ENCODE measurements at regions not wholly inside any gene's neighbourhood (a gene's known extent, or its start where the extent isn't known, plus 50 kb on each side); places are given as distances from the start of the nearest gene placed in this dataset.
A peak's percentile ranks its signal among the peaks of the same experiment; 100 is the strongest.
"Not testable (repeated sequence)": the region's sequence is repeated elsewhere in the genome, so short reads cannot be mapped to it uniquely, and the experiment has no call there.

- Histone ChIP-seq H3K36me3 (no peaks in the 10 kb centered on the region), H3K27me3 (no peaks in the 10 kb centered on the region), H3K4me1 (no peaks in the 10 kb centered on the region), H3K9me3 (no peaks in the 10 kb centered on the region), H3K4me3 (no peak overlapping the region), H3K27ac (no peak overlapping the region)
- intact Hi-C loops (cut with DNase I): no loop called here
- DNase-seq: no peak
- TF ChIP-seq CTCF (IDR thresholded peaks at IDR 0.05) (no peak), POLR2A (IDR thresholded peaks at IDR 0.05) (no peak)
- no peak for ATAC-seq
- WGBS (ENCODE audit: insufficient coverage, low coverage, low lambda C conversion rate, missing lambda C conversion rate): 88% methylated on average over 1 of the region's 1 CpG
Measured at GRCh38 chr1:148386617-148387016, 96.5 kb downstream of the PPIAL4G start.

- not testable (repeated sequence) for H3K27ac ChIP-seq, ATAC-seq
Measured at GRCh38 chr1:148386031-148386398, 97.1 kb downstream of the PPIAL4G start.

GRCh38 chr1:148385371-148386030 lies 97.6 kb downstream of the PPIAL4G start:
- TF ChIP-seq POLR2A (IDR thresholded peaks at IDR 0.05): no peak
- no peak for TF ChIP-seq CTCF (IDR thresholded peaks at IDR 0.05)
- 68% methylated on average over 4 of the region's 4 CpGs for WGBS (ENCODE audit: insufficient coverage, low coverage, low lambda C conversion rate, missing lambda C conversion rate)
- ATAC-seq (peak in 1 of 4 donors; percentile 19), DNase-seq (no peak)
- intact Hi-C loops (cut with DNase I): no loop called here
- Histone ChIP-seq H3K27ac (no peak overlapping the region), H3K4me3 (no peak overlapping the region), H3K4me1 (no peaks in the 10 kb centered on the region), H3K27me3 (no peaks in the 10 kb centered on the region), H3K9me3 (no peaks in the 10 kb centered on the region), H3K36me3 (no peaks in the 10 kb centered on the region)

More at GRCh38 chr1:148386031-148386398, 97.1 kb downstream of the PPIAL4G start:
- intact Hi-C loops (cut with DNase I); H3K4me3 ChIP-seq; H3K36me3 ChIP-seq; DNase-seq; H3K27me3 ChIP-seq; H3K9me3 ChIP-seq; H3K4me1 ChIP-seq: not testable (repeated sequence)
- whole genome bisulfite sequencing (ENCODE audit: insufficient coverage, low coverage, low lambda C conversion rate, missing lambda C conversion rate): 83% methylated on average over 1 of the region's 4 CpGs

- intact Hi-C loops (cut with DNase I): no loop called here
- ATAC-seq (no peak), DNase-seq (no peak)
- no peaks in the 10 kb centered on the region for H3K9me3 ChIP-seq
- H3K27me3 ChIP-seq: no peaks in the 10 kb centered on the region
- H3K4me3 ChIP-seq: no peak overlapping the region
- H3K36me3 ChIP-seq: no peaks in the 10 kb centered on the region
- 75% methylated on average over 4 of the region's 5 CpGs for WGBS (ENCODE audit: insufficient coverage, low coverage, low lambda C conversion rate, missing lambda C conversion rate)
- no peaks in the 10 kb centered on the region for H3K4me1 ChIP-seq
- H3K27ac ChIP-seq: no peak overlapping the region
- no peak for TF ChIP-seq POLR2A (IDR thresholded peaks at IDR 0.05)
Measured at GRCh38 chr1:148383966-148384365, 99.1 kb downstream of the PPIAL4G start.

GRCh38 chr1:148379697-148380096 lies 103.4 kb downstream of the PPIAL4G start:
- intact Hi-C loops (cut with DNase I): no loop called here
- DNase-seq: no peak

More at GRCh38 chr1:148379697-148380096, 103.4 kb downstream of the PPIAL4G start:
- H3K36me3 ChIP-seq: no peaks in the 10 kb centered on the region
- no peak overlapping the region for H3K4me3 ChIP-seq
- ATAC-seq: no peak
- H3K27ac ChIP-seq: no peak overlapping the region
- no peaks in the 10 kb centered on the region for H3K9me3 ChIP-seq
- H3K4me1 ChIP-seq: no peaks in the 10 kb centered on the region
- H3K27me3 ChIP-seq: no peaks in the 10 kb centered on the region
- WGBS (ENCODE audit: insufficient coverage, low coverage, low lambda C conversion rate, missing lambda C conversion rate): 48% methylated on average over 16 of the region's 16 CpGs
- TF ChIP-seq POLR2A (IDR thresholded peaks at IDR 0.05): no peak
- no peak for TF ChIP-seq CTCF (IDR thresholded peaks at IDR 0.05)

All from right lobe of liver (tissue), 6 donors.